ENCODE measurements at regions not wholly inside any gene's neighbourhood (a gene's known extent, or its start where the extent isn't known, plus 50 kb on each side); places are given as distances from the start of the nearest gene placed in this dataset.

DNA sequence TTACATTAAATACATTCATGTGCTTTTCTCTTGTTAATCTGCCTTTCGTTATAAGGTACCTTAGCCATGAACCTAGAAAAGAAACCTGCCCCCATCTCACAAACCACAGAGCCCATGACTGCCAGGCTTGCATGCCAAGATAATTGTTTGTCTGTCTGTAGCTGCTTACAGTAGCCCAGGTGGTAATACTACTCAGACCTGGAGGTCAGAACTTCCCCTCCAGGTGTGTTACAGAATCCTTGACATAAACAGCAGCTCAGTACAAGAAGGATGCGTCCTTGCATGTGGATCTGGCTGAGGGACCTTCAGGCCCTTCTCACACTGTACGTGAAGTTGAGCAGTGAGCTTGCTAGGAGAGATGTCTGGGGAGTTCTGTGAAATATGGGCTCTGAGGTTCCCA is 291.4 kb downstream of the CSNK1G3 start:
- H3K27me3 Mint-ChIP-seq (ENCODE audit: low read depth) = no peaks in the 10 kb centered on the region

DNA sequence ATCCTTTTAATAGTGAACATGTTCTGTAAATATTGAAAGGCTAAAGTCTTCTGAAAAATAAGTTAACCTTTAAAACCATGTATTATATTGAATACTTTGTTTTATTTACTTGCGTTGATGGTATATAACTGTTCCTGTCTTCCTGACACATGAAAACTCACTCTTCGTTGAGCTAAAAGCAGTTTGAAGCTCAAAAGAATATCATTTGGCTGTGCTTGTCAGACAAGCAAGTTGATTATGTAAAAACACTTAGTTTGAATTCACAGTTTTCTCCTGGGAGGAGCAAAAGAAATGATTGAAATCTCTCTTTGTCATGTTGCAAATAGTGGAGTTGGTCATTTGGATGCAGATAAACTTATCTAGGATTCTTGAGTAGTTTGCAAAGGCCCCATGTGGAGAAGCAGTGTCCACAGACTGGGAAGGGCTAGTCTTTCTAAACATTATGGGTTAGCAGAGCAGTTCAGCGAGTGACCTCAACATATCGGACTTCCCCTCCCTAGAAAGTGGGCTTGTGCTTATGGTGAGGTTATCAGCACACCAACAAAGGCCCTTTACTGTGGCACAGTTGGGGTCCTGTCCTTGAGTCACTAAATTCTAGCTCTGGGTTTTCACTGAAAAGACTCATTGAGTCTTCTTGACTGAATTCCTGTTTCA is 290.4 kb downstream of the CSNK1G3 start:
- Mint-ChIP-seq H3K9me3 (no peaks in the 10 kb centered on the region), H3K4me3 (no peak overlapping the region), H3K4me1 (peaks cover 15% of the 10 kb centered on the region), H3K27ac (no peak overlapping the region), H3K27me3 (ENCODE audit: low read depth) (no peaks in the 10 kb centered on the region), H3K36me3 (ENCODE audit: low read depth) (no peaks in the 10 kb centered on the region)
- TF ChIP-seq, protein P1, sequence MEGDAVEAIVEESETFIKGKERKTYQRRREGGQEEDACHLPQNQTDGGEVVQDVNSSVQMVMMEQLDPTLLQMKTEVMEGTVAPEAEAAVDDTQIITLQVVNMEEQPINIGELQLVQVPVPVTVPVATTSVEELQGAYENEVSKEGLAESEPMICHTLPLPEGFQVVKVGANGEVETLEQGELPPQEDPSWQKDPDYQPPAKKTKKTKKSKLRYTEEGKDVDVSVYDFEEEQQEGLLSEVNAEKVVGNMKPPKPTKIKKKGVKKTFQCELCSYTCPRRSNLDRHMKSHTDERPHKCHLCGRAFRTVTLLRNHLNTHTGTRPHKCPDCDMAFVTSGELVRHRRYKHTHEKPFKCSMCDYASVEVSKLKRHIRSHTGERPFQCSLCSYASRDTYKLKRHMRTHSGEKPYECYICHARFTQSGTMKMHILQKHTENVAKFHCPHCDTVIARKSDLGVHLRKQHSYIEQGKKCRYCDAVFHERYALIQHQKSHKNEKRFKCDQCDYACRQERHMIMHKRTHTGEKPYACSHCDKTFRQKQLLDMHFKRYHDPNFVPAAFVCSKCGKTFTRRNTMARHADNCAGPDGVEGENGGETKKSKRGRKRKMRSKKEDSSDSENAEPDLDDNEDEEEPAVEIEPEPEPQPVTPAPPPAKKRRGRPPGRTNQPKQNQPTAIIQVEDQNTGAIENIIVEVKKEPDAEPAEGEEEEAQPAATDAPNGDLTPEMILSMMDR (IDR thresholded peaks at IDR 0.05; ENCODE audit: unreplicated experiment in 3 of 3) = no peak

More for the DNA sequence above, 291.4 kb downstream of the CSNK1G3 start:
- no peak overlapping the region for H3K4me3 Mint-ChIP-seq
- peaks cover 24% of the 10 kb centered on the region for H3K4me1 Mint-ChIP-seq
- no peaks in the 10 kb centered on the region for H3K9me3 Mint-ChIP-seq
- no peaks in the 10 kb centered on the region for H3K36me3 Mint-ChIP-seq (ENCODE audit: low read depth)
- H3K27ac Mint-ChIP-seq = no peak overlapping the region
- TF ChIP-seq, protein P1 (IDR thresholded peaks at IDR 0.05; ENCODE audit: unreplicated experiment in 3 of 3) = no peak

DNA sequence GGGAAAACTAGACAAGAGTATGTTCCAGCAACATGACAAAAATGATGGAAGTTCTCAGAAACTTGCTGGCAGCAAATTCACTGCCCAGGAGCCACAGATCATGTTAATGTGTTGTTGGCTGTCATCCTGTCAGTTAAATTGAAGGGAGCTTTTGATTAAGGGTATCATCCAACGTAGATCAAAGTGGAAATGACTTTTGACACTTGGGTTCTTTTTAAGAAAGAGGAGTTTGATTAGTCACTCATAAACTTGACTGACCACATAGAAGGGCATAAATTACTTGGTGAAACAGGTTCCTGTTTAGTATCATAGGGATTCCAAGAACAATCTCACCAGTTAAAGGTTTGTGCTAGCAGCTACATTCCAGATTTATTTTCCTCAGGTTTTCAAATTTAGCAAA is 288.7 kb downstream of the CSNK1G3 start:
- H3K27me3 Mint-ChIP-seq (ENCODE audit: low read depth) = no peaks in the 10 kb centered on the region
- peaks cover 10% of the 10 kb centered on the region for H3K9me3 Mint-ChIP-seq

DNA sequence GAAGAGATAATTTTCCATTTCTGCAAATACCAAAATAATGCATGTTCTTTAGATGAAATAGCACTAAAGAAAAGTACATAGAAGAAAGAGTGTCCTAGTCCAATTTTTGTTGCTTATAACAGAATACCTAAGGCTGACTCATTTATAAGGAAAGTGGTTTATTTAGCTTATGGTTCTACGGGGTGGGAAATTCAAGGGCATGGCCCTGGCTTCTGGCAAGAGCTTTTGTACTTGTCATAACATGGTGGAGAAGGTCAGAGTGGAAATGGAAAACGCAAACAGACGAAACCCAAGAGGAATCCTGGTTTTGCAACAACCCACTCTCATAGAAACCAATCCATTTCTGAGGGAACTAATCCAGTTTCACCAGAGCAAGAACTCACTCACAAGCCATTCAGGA is 283.7 kb downstream of the CSNK1G3 start:
- H3K4me3 Mint-ChIP-seq = no peak overlapping the region
- TF ChIP-seq, protein P1 (IDR thresholded peaks at IDR 0.05; ENCODE audit: unreplicated experiment in 3 of 3) = no peak
- peaks cover 30% of the 10 kb centered on the region for H3K9me3 Mint-ChIP-seq
- no peaks in the 10 kb centered on the region for H3K4me1 Mint-ChIP-seq
- H3K36me3 Mint-ChIP-seq (ENCODE audit: low read depth) = peaks cover 17% of the 10 kb centered on the region
- no peaks in the 10 kb centered on the region for H3K27me3 Mint-ChIP-seq (ENCODE audit: low read depth)
- no peak overlapping the region for H3K27ac Mint-ChIP-seq

More for the DNA sequence above, 288.7 kb downstream of the CSNK1G3 start:
- H3K27ac Mint-ChIP-seq = no peak overlapping the region
- no peaks in the 10 kb centered on the region for H3K4me1 Mint-ChIP-seq
- H3K36me3 Mint-ChIP-seq (ENCODE audit: low read depth) = peaks cover 9% of the 10 kb centered on the region
- TF ChIP-seq, protein P1 (IDR thresholded peaks at IDR 0.05; ENCODE audit: unreplicated experiment in 3 of 3) = no peak
- no peak overlapping the region for H3K4me3 Mint-ChIP-seq

DNA sequence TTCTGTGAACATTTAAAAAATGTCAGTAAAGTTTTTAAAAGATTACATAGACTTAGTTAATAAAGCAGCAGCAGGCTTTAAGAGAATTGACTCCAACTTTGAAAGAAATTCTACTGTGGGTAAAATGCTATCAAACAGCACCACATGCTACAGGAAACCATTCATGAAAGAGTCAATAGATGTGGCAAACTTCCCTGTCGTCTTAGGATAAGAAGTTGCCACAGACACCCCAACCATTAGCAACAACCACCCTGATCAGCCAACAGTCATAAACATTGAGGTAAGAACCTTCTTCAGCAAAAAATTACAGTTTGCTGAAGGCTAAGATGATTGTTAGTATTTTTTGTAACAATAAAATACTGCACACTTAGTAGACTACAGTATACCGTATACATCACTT is 278.2 kb downstream of the CSNK1G3 start:
- TF ChIP-seq, protein P1 (IDR thresholded peaks at IDR 0.05; ENCODE audit: unreplicated experiment in 3 of 3) = no peak
- peaks cover 17% of the 10 kb centered on the region for H3K36me3 Mint-ChIP-seq (ENCODE audit: low read depth)
- peaks cover 43% of the 10 kb centered on the region for H3K9me3 Mint-ChIP-seq
- no peak overlapping the region for H3K4me3 Mint-ChIP-seq
- H3K27ac Mint-ChIP-seq = no peak overlapping the region
- peaks cover 3% of the 10 kb centered on the region for H3K27me3 Mint-ChIP-seq (ENCODE audit: low read depth)
- H3K4me1 Mint-ChIP-seq = no peaks in the 10 kb centered on the region

DNA sequence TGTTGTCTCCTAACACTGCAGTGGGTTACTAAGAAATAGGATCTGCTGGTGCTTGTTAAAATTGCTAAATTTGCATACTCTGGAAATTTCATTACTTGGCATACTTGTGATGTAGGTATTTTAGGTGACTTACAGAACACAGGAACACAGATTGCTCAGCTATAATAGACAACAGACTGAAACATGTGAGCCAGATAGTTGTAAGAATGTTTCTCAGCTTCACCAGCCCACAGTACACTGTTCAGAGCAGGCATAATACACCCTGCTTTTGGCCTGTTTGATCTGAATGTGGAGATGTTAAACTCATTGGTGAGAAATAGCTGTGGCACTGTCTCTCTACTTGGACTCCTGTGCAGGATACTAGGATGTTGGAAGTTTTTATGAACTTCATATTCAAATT is 275.7 kb downstream of the CSNK1G3 start:
- Mint-ChIP-seq H3K27ac (no peak overlapping the region), H3K4me1 (no peaks in the 10 kb centered on the region), H3K36me3 (ENCODE audit: low read depth) (peaks cover 13% of the 10 kb centered on the region), H3K4me3 (no peak overlapping the region), H3K27me3 (ENCODE audit: low read depth) (peaks cover 3% of the 10 kb centered on the region), H3K9me3 (peaks cover 28% of the 10 kb centered on the region)
- TF ChIP-seq, protein P1 (IDR thresholded peaks at IDR 0.05; ENCODE audit: unreplicated experiment in 3 of 3) = no peak

All from nephron (organoid).